Ovary (tissue), 7 donors: ENCODE measurements at regions not wholly inside any gene's neighbourhood (a gene's known extent, or its start where the extent isn't known, plus 50 kb on each side); places are given as distances from the start of the nearest gene placed in this dataset.
A peak's percentile ranks its signal among the peaks of the same experiment; 100 is the strongest.

Experiments used
- DNase-seq, 5 donors: peaks; one replicate each; pipeline ENCODE4 v3.0.0-alpha.2; 2019 to 2020
- H3K27ac ChIP-seq, 2 donors: fragments of 200-600 bp; one replicate each; pipeline versions ENCODE4 v1.5.1 to v1.8.0; 2019 to 2022
- H3K27me3 ChIP-seq: fragments of 200-600 bp; one replicate; pipeline ENCODE4 v1.8.0; 2022
- H3K36me3 ChIP-seq: fragments of 200-600 bp; sonication (generic); one replicate; pipeline ENCODE4 v1.5.1; 2019
- H3K4me1 ChIP-seq: one replicate; pipeline ENCODE4 v1.8.1; 2013; ENCODE audit warnings: mild to moderate bottlenecking, moderate library complexity; ENCODE audit not compliant: insufficient read depth
- H3K4me3 ChIP-seq: fragments of 200-600 bp; sonication (generic); one replicate; pipeline ENCODE4 v1.5.1; 2017
- H3K9me3 ChIP-seq, 2 donors: fragments of 200-600 bp in 1 of 2; sonication (generic) in 1 of 2; one replicate each; pipeline versions ENCODE4 v1.5.1 to v1.8.1; 2013 to 2019; ENCODE audit warnings: mild to moderate bottlenecking in 1 of 2, moderate library complexity in 1 of 2
- CTCF ChIP-seq, 3 donors: fragments of 450-650 bp in 2 of 3; fragments of 200-600 bp in 1 of 3; IDR thresholded peaks; one replicate each; pipeline versions ENCODE4 v1.5.1 to v1.8.0; 2016 to 2022; ENCODE audit warnings: antibody characterized with exemption in 3 of 3, mild to moderate bottlenecking in 1 of 3
- EP300 ChIP-seq: sonication (generic); formaldehyde crosslinking; IDR thresholded peaks from one replicate; pipeline ENCODE4 v1.6.1; 2017; ENCODE audit warnings: antibody characterized with exemption
- POLR2A ChIP-seq: fragments of 450-650 bp; IDR thresholded peaks from one replicate; pipeline ENCODE4 v1.6.1; 2017; ENCODE audit warnings: antibody characterized with exemption, mild to moderate bottlenecking, moderate library complexity
- WGBS, 3 donors: extraction: QIAGEN DNeasy Blood & Tissue Kit in 1 of 3; methylation state at CpG; one replicate each; pipeline versions ENCODE4 v1.1.5 to v1.1.7; 2013 to 2017; 5-methylcytosine and 5-hydroxymethylcytosine counted together
- intact Hi-C, 4 donors: fragments of 100-400 bp; cut with DNase I; formaldehyde crosslinking; loops; one replicate each; pipeline versions ENCODE4 v1.11.0 to v1.15.1; 2022 to 2023
- donor health status: DM: no; HTN: no; CAD: no; lungs with moderate emphysema.
- donor health status: DM: no; HTN: no; CAD: no.
- donor health status: Bipolar disorder and iron deficiency.
- donor health status: DM: no; HTN: no; CAD: no.
- donor health status: DM: yes; HTN: yes; CAD: no.

DNA sequence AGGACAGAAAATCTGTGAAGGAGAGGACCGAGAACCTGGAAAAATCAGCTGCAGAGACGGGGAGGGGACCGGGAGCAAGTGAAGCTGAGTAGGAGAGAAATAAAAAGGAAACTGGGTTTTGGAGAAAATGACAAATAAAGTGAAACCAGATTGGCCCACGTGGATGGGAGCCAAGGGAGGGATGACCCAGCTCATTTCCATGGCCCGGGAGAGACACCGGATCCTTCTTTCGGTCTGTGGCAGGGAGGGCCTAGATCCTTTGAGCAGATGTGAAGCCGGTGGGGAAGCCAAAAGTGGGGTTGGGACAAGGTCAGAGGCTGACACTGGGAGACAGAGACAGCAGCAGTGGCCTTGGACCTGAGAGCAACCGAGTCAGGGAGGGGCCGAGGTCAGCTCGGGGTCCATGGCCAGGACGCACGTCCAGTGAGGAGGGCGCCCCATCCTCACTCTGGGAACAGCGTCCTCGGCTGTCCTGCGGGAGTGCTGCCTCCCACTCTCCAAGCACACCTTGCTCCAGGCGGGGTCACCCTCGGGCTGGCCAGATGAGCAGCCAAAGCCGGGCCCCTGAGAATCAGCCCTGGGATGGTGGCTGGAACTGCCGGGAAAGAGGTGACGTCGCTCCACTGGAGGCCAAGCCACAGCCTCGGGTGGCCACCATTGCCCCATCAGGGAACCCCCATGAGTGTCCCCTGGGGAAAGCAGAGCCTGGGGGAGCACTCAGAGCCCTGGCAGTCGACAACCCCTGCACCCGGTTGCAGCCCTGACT, 50.8 kb upstream of the CDR2 start:
- no peaks in the 10 kb centered on the region for H3K27me3 ChIP-seq
- no peaks in the 10 kb centered on the region for H3K36me3 ChIP-seq
- H3K27ac ChIP-seq, result peak overlapping the region; percentile 50 to 62
- no peaks in the 10 kb centered on the region for H3K9me3 ChIP-seq
- no peak overlapping the region for H3K4me3 ChIP-seq
- peak; percentile 35 to 51 (median 47) for DNase-seq
- intact Hi-C loops, result loop anchor here in 3 of 4 donors (5.0 to 10.0 kb wide), 3 partner anchors 48 to 100 kb away; partner anchors contain the start of gene CDR2 (in 2 of the 3)
- WGBS, 3 donors, result 50 to 58% (median 51%) methylated on average over 26 of the region's 26 CpGs
- H3K4me1 ChIP-seq, result peaks cover 19% of the 10 kb centered on the region
- TF ChIP-seq CTCF (IDR thresholded peaks at IDR 0.05) (no peak), EP300 (no peak), POLR2A (no peak)

- intact Hi-C loops, result loop anchor here in 2 of 4 donors (10.0 kb wide), 2 partner anchors 50 to 100 kb away; partner anchors contain the start of gene CDR2 (in 2 of the 2)
- DNase-seq, result peak; percentile 64 to 79 (median 71)
Observed at GRCh38 chr16:22424161-22424937, 49.9 kb upstream of the CDR2 start.

More at GRCh38 chr16:22424161-22424937, 49.9 kb upstream of the CDR2 start:
- H3K36me3 ChIP-seq, result no peaks in the 10 kb centered on the region
- no peak overlapping the region for H3K4me3 ChIP-seq
- H3K27ac ChIP-seq, result peak overlapping the region; percentile 11 to 62
- 12 to 39% (median 14%) methylated on average over 22 of the region's 22 CpGs for WGBS, 3 donors
- H3K4me1 ChIP-seq, result peaks cover 19% of the 10 kb centered on the region
- no peaks in the 10 kb centered on the region for H3K9me3 ChIP-seq
- no peak for TF ChIP-seq POLR2A
- TF ChIP-seq EP300, result no peak
- TF ChIP-seq CTCF (IDR thresholded peaks at IDR 0.05), result no peak
- H3K27me3 ChIP-seq, result no peaks in the 10 kb centered on the region
